ENCODE measurements at regions not wholly inside any gene's neighbourhood (a gene's known extent, or its start where the extent isn't known, plus 50 kb on each side); places are given as distances from the start of the nearest gene placed in this dataset.

DNA sequence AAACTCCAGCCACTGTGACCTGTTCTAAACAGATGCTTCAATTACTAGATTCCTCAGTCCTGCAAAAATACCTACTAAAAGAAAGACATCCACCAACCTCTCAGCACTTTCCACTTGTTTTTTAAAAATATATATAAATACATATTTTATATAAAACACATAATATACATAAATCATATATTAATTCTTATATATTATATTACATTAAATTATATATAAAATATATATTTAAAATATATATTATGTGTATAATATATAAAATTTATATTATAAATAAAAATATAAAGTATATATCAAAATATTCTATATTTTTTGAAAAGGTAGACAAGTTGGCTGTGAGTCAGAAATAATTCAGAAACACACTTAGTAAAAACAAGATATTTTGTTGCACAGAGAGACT is 2371.8 kb upstream of the ACO1 start:
- TF ChIP-seq POLR2A (IDR thresholded peaks at IDR 0.05; ENCODE audit: low read length) (no peak), GATA1 (IDR thresholded peaks at IDR 0.05; ENCODE audit: low read depth, low read length) (no peak)

Measured in erythroblast (primary cell).